Naive thymus-derived CD4-positive, alpha-beta T cell (primary cell): ENCODE measurements at regions not wholly inside any gene's neighbourhood (a gene's known extent, or its start where the extent isn't known, plus 50 kb on each side); places are given as distances from the start of the nearest gene placed in this dataset.

Experiments
- ATAC-seq: fragments of 150-1000 bp; cut with Tn5 transposase; 2 replicates; pipeline ENCODE4 v1.10.0; 2021; ENCODE audit warnings: mild to moderate bottlenecking, moderate library complexity
- CTCF ChIA-PET: fragments of 350-600 bp; sonication (Branson Sonifier 250); formaldehyde crosslinking; loops from one replicate; lab custom pipeline; 2021; ENCODE audit warnings: antibody characterized with exemption; lab: Charles Lee
- POLR2A ChIA-PET: fragments of 350-600 bp; sonication (Branson Sonifier 250); formaldehyde crosslinking; loops from one replicate; lab custom pipeline; 2021; ENCODE audit warnings: antibody characterized with exemption, inconsistent platforms; lab: Charles Lee
- DNase-seq, 9 donors: peaks; one replicate each; pipeline versions ENCODE4 v3.0.0 to v3.0.0-alpha.2; 2020 to 2022; ENCODE audit warnings: mixed read lengths in 1 of 9
- H3K27ac ChIP-seq: one replicate; pipeline ENCODE4 v1.7.0; 2013; ENCODE audit warnings: mild to moderate bottlenecking, low read depth, low read length, moderate library complexity
- H3K27me3 ChIP-seq, 2 donors: one replicate each; pipeline ENCODE4 v1.7.0; 2013; ENCODE audit warnings: low read length in 2 of 2, mild to moderate bottlenecking in 2 of 2, moderate library complexity in 2 of 2; ENCODE audit not compliant: control insufficient read depth in 2 of 2, insufficient read depth in 2 of 2
- H3K36me3 ChIP-seq, 3 experiments: 1 replicate in 2 of 3; 2 replicates in 1 of 3; pipeline ENCODE4 v1.7.0; 2013; ENCODE audit warnings: low read length in 3 of 3, mild to moderate bottlenecking in 3 of 3, moderate library complexity in 1 of 3; ENCODE audit not compliant: insufficient read depth in 3 of 3, control insufficient read depth in 2 of 3
- H3K4me1 ChIP-seq, 2 donors: one replicate each; pipeline ENCODE4 v1.7.0; 2013; ENCODE audit warnings: low read length in 2 of 2, mild to moderate bottlenecking in 2 of 2, moderate library complexity in 1 of 2; ENCODE audit not compliant: control insufficient read depth in 2 of 2, insufficient read depth in 2 of 2
- H3K4me3 ChIP-seq: 2 replicates; pipeline ENCODE4 v1.7.0; 2013; ENCODE audit warnings: mild to moderate bottlenecking, low read length
- H3K9me3 ChIP-seq, 3 experiments: 1 replicate in 2 of 3; 2 replicates in 1 of 3; pipeline ENCODE4 v1.7.0; 2013; ENCODE audit warnings: low read length in 3 of 3; ENCODE audit not compliant: control insufficient read depth in 2 of 3
- H3K27ac Mint-ChIP-seq, 9 donors: one replicate each; pipeline ENCODE4 v1.8.0; 2020 to 2022; ENCODE audit warnings: mixed read lengths in 9 of 9, mild to moderate bottlenecking in 8 of 9, moderate library complexity in 5 of 9, inconsistent platforms in 2 of 9
- H3K27me3 Mint-ChIP-seq, 5 donors: one replicate each; pipeline ENCODE4 v1.8.0; 2021 to 2022; ENCODE audit warnings: mixed read lengths in 5 of 5, mild to moderate bottlenecking in 1 of 5
- H3K36me3 Mint-ChIP-seq, 5 donors: one replicate each; pipeline ENCODE4 v1.8.0; 2020 to 2022; ENCODE audit warnings: mixed read lengths in 5 of 5, mild to moderate bottlenecking in 3 of 5, inconsistent platforms in 1 of 5
- H3K4me1 Mint-ChIP-seq, 7 donors: one replicate each; pipeline ENCODE4 v1.8.0; 2020 to 2022; ENCODE audit warnings: mixed read lengths in 7 of 7, mild to moderate bottlenecking in 3 of 7, inconsistent platforms in 1 of 7
- H3K4me3 Mint-ChIP-seq, 10 donors: one replicate each; pipeline ENCODE4 v1.8.0; 2020 to 2022; ENCODE audit warnings: mild to moderate bottlenecking in 10 of 10, mixed read lengths in 10 of 10, moderate library complexity in 6 of 10, inconsistent platforms in 2 of 10
- H3K9me3 Mint-ChIP-seq, 11 donors: one replicate each; pipeline ENCODE4 v1.8.0; 2020 to 2022; ENCODE audit warnings: mixed read lengths in 11 of 11, mild to moderate bottlenecking in 4 of 11, inconsistent platforms in 1 of 11, moderate library complexity in 1 of 11
- intact Hi-C, 2 donors: fragments of 100-400 bp; cut with micrococcal nuclease; formaldehyde crosslinking; loops; one replicate each; pipeline ENCODE4 v1.15.1; 2023

DNA sequence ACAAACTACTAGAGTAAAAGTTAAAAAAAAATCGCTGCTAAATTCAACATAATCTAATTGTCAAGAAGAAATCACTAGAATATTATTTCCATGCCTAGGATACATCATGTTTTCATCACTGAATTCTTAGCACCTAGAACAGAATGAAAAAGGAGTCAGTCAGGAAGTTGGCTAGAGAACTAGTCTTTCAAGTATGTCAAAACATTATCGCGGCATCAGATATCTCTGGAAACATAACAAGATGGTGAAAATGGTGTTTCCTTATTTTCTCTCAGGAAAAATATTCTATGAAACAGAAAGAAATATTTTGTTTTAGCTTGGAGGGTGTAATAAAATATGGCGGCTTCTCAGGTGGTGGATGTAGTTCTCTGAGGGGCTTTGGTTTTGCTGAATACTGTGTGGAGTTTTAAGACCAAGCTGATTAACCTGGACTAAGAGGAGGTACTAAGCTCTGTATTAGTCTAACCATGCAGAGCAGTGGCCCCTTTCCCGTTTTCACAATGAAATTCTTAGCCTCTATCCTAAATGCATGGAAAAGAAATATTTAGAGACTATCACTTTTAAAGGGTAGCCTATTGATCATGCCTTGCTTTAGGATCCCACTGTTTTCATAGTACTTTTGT is 205.6 kb downstream of the MDFIC start:
- H3K4me1 ChIP-seq, result peaks cover 0 to under 1% of the 10 kb centered on the region in 2 donors
- H3K9me3 ChIP-seq, result no peaks in the 10 kb centered on the region
- H3K27ac ChIP-seq, result no peak overlapping the region
- H3K36me3 Mint-ChIP-seq, result peaks cover 0 to 6% (median 0%) of the 10 kb centered on the region in 5 donors
- H3K4me3 Mint-ChIP-seq, result no peak overlapping the region
- no peak for DNase-seq
- H3K4me3 ChIP-seq, result no peak overlapping the region
- no peak overlapping the region for H3K27ac Mint-ChIP-seq
- POLR2A ChIA-PET, result no interaction called here
- no peaks in the 10 kb centered on the region for H3K27me3 Mint-ChIP-seq
- CTCF ChIA-PET, result no interaction called here
- H3K27me3 ChIP-seq, result no peaks in the 10 kb centered on the region
- H3K36me3 ChIP-seq, result no peaks in the 10 kb centered on the region
- no peak for ATAC-seq
- H3K4me1 Mint-ChIP-seq, result peaks cover 0 to 16% (median 9%) of the 10 kb centered on the region in 7 donors
- peaks cover 0 to 14% (median 0%) of the 10 kb centered on the region in 11 donors for H3K9me3 Mint-ChIP-seq
- intact Hi-C loops, result loop anchor here in 1 of 2 donors (10.0 kb wide), 1 partner anchor 263 kb away; no protein-coding TSS in a partner anchor

GRCh38 chr7:115125750-115126149 is 203.9 kb downstream of the MDFIC start:
- no peaks in the 10 kb centered on the region for H3K36me3 ChIP-seq
- CTCF ChIA-PET, result no interaction called here
- H3K9me3 Mint-ChIP-seq, result peaks cover 0 to 3% (median 0%) of the 10 kb centered on the region in 11 donors

DNA sequence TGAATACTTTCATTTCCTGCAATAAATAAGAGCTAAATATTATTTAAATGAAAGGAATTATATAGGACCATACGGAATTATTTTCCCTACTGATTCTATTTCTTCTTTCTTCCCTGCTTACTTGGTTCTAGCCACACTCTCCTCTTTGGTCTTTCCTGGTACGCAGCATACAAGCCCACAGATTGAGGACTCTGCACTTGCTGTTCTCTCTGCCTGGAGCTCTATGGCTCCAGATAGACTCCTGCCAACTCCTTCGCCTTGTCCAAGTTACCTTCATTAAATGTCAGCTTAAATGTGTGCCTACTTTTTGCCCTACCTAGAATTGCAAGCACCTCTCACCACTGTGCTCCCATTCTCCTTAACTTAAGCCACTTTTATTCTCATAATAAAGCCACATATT is 203.4 kb downstream of the MDFIC start:
- Histone ChIP-seq H3K9me3 (no peaks in the 10 kb centered on the region), H3K36me3 (no peaks in the 10 kb centered on the region)

More at GRCh38 chr7:115125750-115126149, 203.9 kb downstream of the MDFIC start:
- Histone ChIP-seq H3K9me3 (no peaks in the 10 kb centered on the region), H3K27me3 (no peaks in the 10 kb centered on the region), H3K27ac (no peak overlapping the region), H3K4me3 (no peak overlapping the region), H3K4me1 (peaks cover 0 to 4% of the 10 kb centered on the region in 2 donors)
- Mint-ChIP-seq H3K4me3 (no peak overlapping the region), H3K4me1 (peaks cover 0 to 28% (median 17%) of the 10 kb centered on the region in 7 donors), H3K27me3 (no peaks in the 10 kb centered on the region), H3K36me3 (no peaks in the 10 kb centered on the region), H3K27ac (no peak overlapping the region)
- no peak for ATAC-seq
- POLR2A ChIA-PET, result no interaction called here
- intact Hi-C loops, result loop anchor here in 1 of 2 donors (10.0 kb wide), 1 partner anchor 261 kb away; no protein-coding TSS in a partner anchor
- no peak for DNase-seq

GRCh38 chr7:115124409-115124939 is 202.6 kb downstream of the MDFIC start:
- POLR2A ChIA-PET, result no interaction called here
- peaks cover 0 to 28% (median 17%) of the 10 kb centered on the region in 7 donors for H3K4me1 Mint-ChIP-seq
- H3K4me3 Mint-ChIP-seq, result no peak overlapping the region
- no peaks in the 10 kb centered on the region for H3K27me3 ChIP-seq
- H3K27ac ChIP-seq, result no peak overlapping the region
- H3K4me3 ChIP-seq, result no peak overlapping the region
- DNase-seq, result no peak
- no peaks in the 10 kb centered on the region for H3K9me3 ChIP-seq
- H3K9me3 Mint-ChIP-seq, result no peaks in the 10 kb centered on the region
- no peaks in the 10 kb centered on the region for H3K36me3 ChIP-seq
- no peaks in the 10 kb centered on the region for H3K36me3 Mint-ChIP-seq
- H3K27me3 Mint-ChIP-seq, result no peaks in the 10 kb centered on the region
- peaks cover 0 to 4% of the 10 kb centered on the region in 2 donors for H3K4me1 ChIP-seq
- CTCF ChIA-PET, result no interaction called here
- intact Hi-C loops, result loop anchor here in 1 of 2 donors (10.0 kb wide), 1 partner anchor 260 kb away; no protein-coding TSS in a partner anchor
- no peak overlapping the region for H3K27ac Mint-ChIP-seq
- no peak for ATAC-seq

More for the DNA sequence above, 203.4 kb downstream of the MDFIC start:
- H3K27me3 Mint-ChIP-seq, result no peaks in the 10 kb centered on the region
- ATAC-seq (no peak), DNase-seq (no peak)
- no peaks in the 10 kb centered on the region for H3K36me3 Mint-ChIP-seq
- Histone ChIP-seq H3K27ac (no peak overlapping the region), H3K4me3 (no peak overlapping the region), H3K4me1 (peaks cover 0 to 4% of the 10 kb centered on the region in 2 donors), H3K27me3 (no peaks in the 10 kb centered on the region)
- CTCF ChIA-PET, result no interaction called here
- POLR2A ChIA-PET, result no interaction called here
- intact Hi-C loops, result loop anchor here in 1 of 2 donors (10.0 kb wide), 1 partner anchor 261 kb away; no protein-coding TSS in a partner anchor
- peaks cover 0 to 28% (median 17%) of the 10 kb centered on the region in 7 donors for H3K4me1 Mint-ChIP-seq
- H3K4me3 Mint-ChIP-seq, result no peak overlapping the region
- H3K27ac Mint-ChIP-seq, result no peak overlapping the region
- H3K9me3 Mint-ChIP-seq, result no peaks in the 10 kb centered on the region

DNA sequence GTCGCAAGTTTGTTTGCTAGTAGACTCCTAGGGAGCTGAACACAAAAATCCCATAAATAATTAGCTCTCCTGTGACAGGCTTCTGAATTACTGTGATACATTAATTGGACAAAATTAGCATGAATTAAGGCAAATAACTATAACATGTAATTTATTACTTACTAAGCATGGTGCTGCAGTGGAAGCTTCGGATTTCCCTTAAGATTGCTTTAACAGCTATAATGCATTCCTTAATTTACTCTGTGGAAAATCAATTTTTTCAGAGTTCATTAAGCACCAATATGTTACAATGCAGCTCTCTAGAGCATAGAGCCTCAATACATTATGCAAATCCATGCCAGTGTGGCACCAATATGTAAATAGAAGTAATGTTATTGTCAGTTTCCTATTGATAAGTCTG is 201.5 kb downstream of the MDFIC start:
- POLR2A ChIA-PET, result no interaction called here
- CTCF ChIA-PET, result interaction anchor here (0.9 kb wide), 1 partner anchor 14 kb away, joined by 3 read pairs; no protein-coding TSS in a partner anchor
- no peak for DNase-seq
- Mint-ChIP-seq H3K4me3 (no peak overlapping the region), H3K27ac (peak overlapping the region in 2 of 9 donors; percentile 65 to 69), H3K36me3 (no peaks in the 10 kb centered on the region), H3K4me1 (peaks cover 0 to 28% (median 17%) of the 10 kb centered on the region in 7 donors), H3K27me3 (no peaks in the 10 kb centered on the region), H3K9me3 (no peaks in the 10 kb centered on the region)
- Histone ChIP-seq H3K4me3 (no peak overlapping the region), H3K36me3 (no peaks in the 10 kb centered on the region), H3K4me1 (peaks cover 0 to 4% of the 10 kb centered on the region in 2 donors), H3K9me3 (no peaks in the 10 kb centered on the region), H3K27ac (no peak overlapping the region), H3K27me3 (no peaks in the 10 kb centered on the region)
- no peak for ATAC-seq
- intact Hi-C loops, result loop anchor here in 1 of 2 donors (10.0 kb wide), 1 partner anchor 259 kb away; no protein-coding TSS in a partner anchor

GRCh38 chr7:115122388-115122787 is 200.5 kb downstream of the MDFIC start:
- ChIA-PET CTCF (no interaction called here), POLR2A (no interaction called here)
- Mint-ChIP-seq H3K9me3 (no peaks in the 10 kb centered on the region), H3K4me3 (no peak overlapping the region), H3K4me1 (peaks cover 0 to 25% (median 14%) of the 10 kb centered on the region in 7 donors), H3K27me3 (peaks cover 0 to 3% (median 0%) of the 10 kb centered on the region in 5 donors), H3K27ac (peak overlapping the region in 4 of 9 donors; percentile 12 to 75 (median 65)), H3K36me3 (no peaks in the 10 kb centered on the region)
- Histone ChIP-seq H3K4me1 (peaks cover 0 to 4% of the 10 kb centered on the region in 2 donors), H3K4me3 (no peak overlapping the region), H3K9me3 (no peaks in the 10 kb centered on the region), H3K27me3 (no peaks in the 10 kb centered on the region), H3K27ac (no peak overlapping the region), H3K36me3 (no peaks in the 10 kb centered on the region)
- intact Hi-C loops, result loop anchor here in 1 of 2 donors (10.0 kb wide), 1 partner anchor 258 kb away; no protein-coding TSS in a partner anchor
- no peak for ATAC-seq
- DNase-seq, result no peak
